Right lobe of liver (tissue), 4 donors: ENCODE measurements at regions not wholly inside any gene's neighbourhood (a gene's known extent, or its start where the extent isn't known, plus 50 kb on each side); places are given as distances from the start of the nearest gene placed in this dataset.

Source experiments
- POLR2A ChIP-seq: fragments of 450-650 bp; IDR thresholded peaks from one replicate; pipeline ENCODE4 v1.6.1; 2017; ENCODE audit warnings: antibody characterized with exemption, mild to moderate bottlenecking
- TF ChIP-seq, protein P1 (sequence below), 4 donors: fragments of 200-600 bp in 3 of 4; fragments of 450-650 bp in 1 of 4; IDR thresholded peaks; one replicate each; pipeline versions ENCODE4 v1.5.1 to v1.8.0; 2016 to 2022; ENCODE audit warnings: antibody characterized with exemption in 4 of 4, mild to moderate bottlenecking in 2 of 4
- donor health status: DM: no; HTN: no; CAD: no.
- donor health status: DM: no; HTN: no; CAD: no.
- donor health status: DM: no; HTN: yes; CAD: no.

DNA sequence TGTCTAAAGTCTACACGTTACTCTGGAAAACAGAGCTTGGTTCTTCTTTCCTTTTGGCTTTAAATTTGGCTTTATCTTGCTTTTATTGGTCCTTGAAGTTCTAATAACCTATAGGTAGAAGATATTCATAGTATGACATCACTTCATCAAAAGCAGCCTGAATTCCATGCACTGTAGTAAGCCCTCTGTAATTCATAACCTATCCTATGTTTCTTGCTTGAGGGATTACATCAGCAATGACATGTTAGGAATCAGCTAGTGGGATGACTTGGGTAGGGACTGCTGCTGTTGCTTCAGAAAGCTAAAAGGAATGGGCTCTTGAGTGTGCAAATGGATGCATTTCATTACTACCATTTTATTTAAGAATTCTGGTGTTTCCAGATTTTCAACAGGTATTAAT is 184.9 kb downstream of the PTEN start:
- TF ChIP-seq, protein P1, sequence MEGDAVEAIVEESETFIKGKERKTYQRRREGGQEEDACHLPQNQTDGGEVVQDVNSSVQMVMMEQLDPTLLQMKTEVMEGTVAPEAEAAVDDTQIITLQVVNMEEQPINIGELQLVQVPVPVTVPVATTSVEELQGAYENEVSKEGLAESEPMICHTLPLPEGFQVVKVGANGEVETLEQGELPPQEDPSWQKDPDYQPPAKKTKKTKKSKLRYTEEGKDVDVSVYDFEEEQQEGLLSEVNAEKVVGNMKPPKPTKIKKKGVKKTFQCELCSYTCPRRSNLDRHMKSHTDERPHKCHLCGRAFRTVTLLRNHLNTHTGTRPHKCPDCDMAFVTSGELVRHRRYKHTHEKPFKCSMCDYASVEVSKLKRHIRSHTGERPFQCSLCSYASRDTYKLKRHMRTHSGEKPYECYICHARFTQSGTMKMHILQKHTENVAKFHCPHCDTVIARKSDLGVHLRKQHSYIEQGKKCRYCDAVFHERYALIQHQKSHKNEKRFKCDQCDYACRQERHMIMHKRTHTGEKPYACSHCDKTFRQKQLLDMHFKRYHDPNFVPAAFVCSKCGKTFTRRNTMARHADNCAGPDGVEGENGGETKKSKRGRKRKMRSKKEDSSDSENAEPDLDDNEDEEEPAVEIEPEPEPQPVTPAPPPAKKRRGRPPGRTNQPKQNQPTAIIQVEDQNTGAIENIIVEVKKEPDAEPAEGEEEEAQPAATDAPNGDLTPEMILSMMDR (IDR thresholded peaks at IDR 0.05) = no peak
- TF ChIP-seq POLR2A = no peak
